ENCODE measurements at regions not wholly inside any gene's neighbourhood (a gene's known extent, or its start where the extent isn't known, plus 50 kb on each side); places are given as distances from the start of the nearest gene placed in this dataset.

DNA sequence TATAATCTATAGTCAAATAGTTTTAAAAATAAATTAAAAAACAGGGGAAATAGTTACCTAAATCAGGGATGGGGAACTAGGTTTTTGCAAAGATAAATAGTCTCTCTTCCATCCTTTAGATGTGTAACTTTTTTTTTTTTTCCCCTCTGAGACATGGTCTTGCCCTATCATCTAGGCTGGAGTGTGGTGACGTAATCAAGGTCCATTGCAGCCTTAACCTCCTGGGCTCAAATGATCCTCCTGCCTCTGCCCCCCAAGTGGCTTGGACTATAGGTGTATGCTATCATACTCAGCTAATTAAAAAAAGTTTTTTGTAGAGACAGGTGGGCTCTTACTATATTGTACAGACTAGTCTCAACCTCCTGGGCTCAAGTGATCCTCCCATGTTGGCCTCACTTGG lies 316.5 kb downstream of the CCDC85A start:
- no peak for DNase-seq (ENCODE audit: low read depth)
- TF ChIP-seq, protein P1, sequence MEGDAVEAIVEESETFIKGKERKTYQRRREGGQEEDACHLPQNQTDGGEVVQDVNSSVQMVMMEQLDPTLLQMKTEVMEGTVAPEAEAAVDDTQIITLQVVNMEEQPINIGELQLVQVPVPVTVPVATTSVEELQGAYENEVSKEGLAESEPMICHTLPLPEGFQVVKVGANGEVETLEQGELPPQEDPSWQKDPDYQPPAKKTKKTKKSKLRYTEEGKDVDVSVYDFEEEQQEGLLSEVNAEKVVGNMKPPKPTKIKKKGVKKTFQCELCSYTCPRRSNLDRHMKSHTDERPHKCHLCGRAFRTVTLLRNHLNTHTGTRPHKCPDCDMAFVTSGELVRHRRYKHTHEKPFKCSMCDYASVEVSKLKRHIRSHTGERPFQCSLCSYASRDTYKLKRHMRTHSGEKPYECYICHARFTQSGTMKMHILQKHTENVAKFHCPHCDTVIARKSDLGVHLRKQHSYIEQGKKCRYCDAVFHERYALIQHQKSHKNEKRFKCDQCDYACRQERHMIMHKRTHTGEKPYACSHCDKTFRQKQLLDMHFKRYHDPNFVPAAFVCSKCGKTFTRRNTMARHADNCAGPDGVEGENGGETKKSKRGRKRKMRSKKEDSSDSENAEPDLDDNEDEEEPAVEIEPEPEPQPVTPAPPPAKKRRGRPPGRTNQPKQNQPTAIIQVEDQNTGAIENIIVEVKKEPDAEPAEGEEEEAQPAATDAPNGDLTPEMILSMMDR (IDR thresholded peaks at IDR 0.05; ENCODE audit: control insufficient read depth, insufficient read depth, low read depth, low read length, missing control alignments): no peak
- no peak overlapping the region for H3K4me3 ChIP-seq (ENCODE audit: control insufficient read depth, low read depth, low read length)

DNA sequence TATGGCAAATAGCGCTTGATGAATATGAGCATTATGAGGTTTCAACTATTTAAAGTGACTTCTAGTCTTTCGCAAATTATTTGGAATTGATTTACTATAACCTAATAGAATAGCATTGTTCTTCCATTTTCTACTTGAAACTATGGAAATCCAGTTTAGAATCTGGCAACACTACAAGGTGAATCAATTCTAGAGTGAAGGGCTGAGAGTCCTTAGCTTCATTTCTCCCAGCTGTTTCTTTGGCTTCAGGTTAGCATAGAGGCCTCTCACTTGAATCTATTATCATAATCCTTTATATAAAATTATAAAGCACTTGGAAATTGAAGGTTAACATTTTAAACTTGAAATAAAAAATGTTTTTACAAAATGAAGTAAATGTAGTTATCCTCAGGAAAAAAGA lies 318.8 kb downstream of the CCDC85A start:
- no peak for DNase-seq (ENCODE audit: low read depth)
- H3K4me3 ChIP-seq (ENCODE audit: control insufficient read depth, low read depth, low read length): no peak overlapping the region
- TF ChIP-seq, protein P1 (IDR thresholded peaks at IDR 0.05; ENCODE audit: control insufficient read depth, insufficient read depth, low read depth, low read length, missing control alignments): no peak

DNA sequence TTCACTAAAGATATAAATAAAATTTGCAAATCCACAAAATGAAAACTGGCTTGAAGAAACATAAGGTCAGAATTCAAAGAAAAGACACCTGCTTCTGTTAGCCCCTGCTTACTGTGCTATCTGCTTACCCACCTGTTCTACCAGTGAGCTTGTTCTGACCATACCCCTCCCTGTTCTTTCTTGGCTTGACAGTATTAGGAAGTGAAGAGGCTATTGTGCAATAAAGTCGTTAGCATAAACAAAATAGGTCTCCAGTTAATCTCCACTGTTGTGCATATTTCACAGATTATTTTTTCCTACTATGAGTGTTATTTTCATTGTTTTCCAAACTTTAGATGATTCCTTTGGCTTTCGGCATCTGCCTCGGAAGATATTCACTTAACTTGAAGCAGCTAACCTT lies 322.1 kb downstream of the CCDC85A start:
- H3K4me3 ChIP-seq (ENCODE audit: control insufficient read depth, low read depth, low read length): no peak overlapping the region
- TF ChIP-seq, protein P1 (IDR thresholded peaks at IDR 0.05; ENCODE audit: control insufficient read depth, insufficient read depth, low read depth, low read length, missing control alignments): no peak
- no peak for DNase-seq (ENCODE audit: low read depth)

DNA sequence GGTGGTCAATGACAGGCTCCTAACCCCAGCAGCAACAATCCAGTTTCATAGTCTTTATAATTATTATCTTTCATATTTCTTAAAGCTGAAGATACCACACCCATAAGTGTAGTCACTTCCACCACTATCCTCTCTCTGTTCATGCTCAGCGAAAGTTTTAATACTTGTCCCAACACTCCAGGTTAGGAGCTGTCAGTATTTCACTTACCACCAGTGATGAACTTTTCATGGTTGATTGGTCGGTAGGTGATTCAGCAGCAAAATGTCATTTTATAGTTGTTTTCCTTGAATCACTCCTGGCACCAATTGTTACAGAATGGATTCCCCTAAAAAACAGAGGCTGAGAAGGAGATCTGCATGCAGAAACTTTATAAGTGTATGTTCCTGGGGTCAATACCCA lies 324.9 kb downstream of the CCDC85A start:
- H3K4me3 ChIP-seq (ENCODE audit: control insufficient read depth, low read depth, low read length): no peak overlapping the region
- no peak for DNase-seq (ENCODE audit: low read depth)
- TF ChIP-seq, protein P1 (IDR thresholded peaks at IDR 0.05; ENCODE audit: control insufficient read depth, insufficient read depth, low read depth, low read length, missing control alignments): no peak

DNA sequence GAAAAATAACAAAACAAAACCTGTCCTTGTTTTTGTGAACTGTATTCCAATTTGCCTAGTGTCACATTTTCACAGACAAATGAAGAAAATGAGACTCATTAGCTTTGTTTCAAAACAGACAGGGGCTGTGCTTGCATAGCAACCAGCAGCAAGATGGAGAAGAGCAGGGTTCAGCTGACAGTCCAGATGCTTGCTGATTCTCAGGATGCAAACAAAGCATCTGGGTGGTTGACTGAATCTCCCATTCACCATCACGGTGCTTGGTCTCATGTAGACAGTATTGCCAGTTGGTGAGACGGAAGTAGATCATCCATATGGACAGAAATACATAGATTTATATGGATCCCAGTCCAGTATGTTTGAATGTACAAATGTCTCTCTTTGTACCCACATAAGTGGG lies 326.8 kb downstream of the CCDC85A start:
- no peak for DNase-seq (ENCODE audit: low read depth)
- H3K4me3 ChIP-seq (ENCODE audit: control insufficient read depth, low read depth, low read length): no peak overlapping the region
- TF ChIP-seq, protein P1 (IDR thresholded peaks at IDR 0.05; ENCODE audit: control insufficient read depth, insufficient read depth, low read depth, low read length, missing control alignments): no peak

DNA sequence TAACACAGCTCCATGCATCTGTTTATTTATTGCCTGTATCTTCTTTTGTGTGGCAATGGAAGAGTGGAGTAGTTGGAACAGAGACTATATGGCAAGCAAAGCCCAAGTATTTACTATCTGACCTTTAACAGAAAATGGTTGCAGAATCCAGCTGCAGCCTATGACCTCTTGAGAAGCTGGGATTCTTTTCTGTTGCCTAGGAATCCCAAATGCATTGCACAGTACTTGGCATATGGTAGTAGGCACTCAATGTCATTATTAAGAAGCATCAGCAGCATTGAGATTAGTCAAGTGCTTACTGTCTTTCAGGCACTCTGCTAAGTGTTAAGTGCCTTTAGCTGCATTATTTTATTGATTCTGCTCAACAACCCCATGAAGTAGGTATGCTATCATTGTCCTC lies 331.6 kb downstream of the CCDC85A start:
- TF ChIP-seq, protein P1 (IDR thresholded peaks at IDR 0.05; ENCODE audit: control insufficient read depth, insufficient read depth, low read depth, low read length, missing control alignments): no peak
- no peak for DNase-seq (ENCODE audit: low read depth)
- H3K4me3 ChIP-seq (ENCODE audit: control insufficient read depth, low read depth, low read length): no peak overlapping the region

DNA sequence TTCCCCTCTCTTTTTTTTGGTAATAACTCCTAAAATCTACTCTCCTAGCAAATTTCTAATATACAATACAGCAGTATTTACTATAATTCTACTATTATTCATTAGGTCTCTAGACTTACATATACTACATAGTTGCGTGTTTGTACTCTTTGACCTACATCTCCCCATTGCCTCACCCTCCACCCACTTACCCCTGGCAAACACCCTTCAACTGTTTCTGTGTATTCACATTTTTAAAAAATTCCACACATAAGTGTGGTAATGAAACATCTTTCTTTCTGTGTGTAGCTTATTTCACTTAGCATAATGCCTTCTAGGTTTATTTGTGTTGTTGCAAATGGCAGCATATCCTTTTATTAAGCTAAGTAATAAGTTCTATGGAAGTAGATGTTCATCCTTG lies 336.0 kb downstream of the CCDC85A start:
- H3K4me3 ChIP-seq (ENCODE audit: control insufficient read depth, low read depth, low read length): no peak overlapping the region
- no peak for DNase-seq (ENCODE audit: low read depth)
- TF ChIP-seq, protein P1 (IDR thresholded peaks at IDR 0.05; ENCODE audit: control insufficient read depth, insufficient read depth, low read depth, low read length, missing control alignments): no peak

Measured in AG09309 (cell line).